HG02870 (cell line): ENCODE measurements at regions not wholly inside any gene's neighbourhood (a gene's known extent, or its start where the extent isn't known, plus 50 kb on each side); places are given as distances from the start of the nearest gene placed in this dataset.
"Not testable (repeated sequence)": the region's sequence is repeated elsewhere in the genome, so short reads cannot be mapped to it uniquely, and the experiment has no call there.

Source experiments
- ATAC-seq: cut with Tn5 transposase; IDR thresholded peaks from one replicate; pipeline ENCODE4 v1.9.1; 2021; ENCODE audit warnings: mild to moderate bottlenecking, moderate library complexity; ENCODE audit not compliant: unreplicated experiment

- ATAC-seq, result no peak
Measured at GRCh38 chr3:197373096-197373495, 74.7 kb upstream of the DLG1 start.

GRCh38 chr3:197372047-197372661 is 73.7 kb upstream of the DLG1 start:
- ATAC-seq, result no peak

DNA sequence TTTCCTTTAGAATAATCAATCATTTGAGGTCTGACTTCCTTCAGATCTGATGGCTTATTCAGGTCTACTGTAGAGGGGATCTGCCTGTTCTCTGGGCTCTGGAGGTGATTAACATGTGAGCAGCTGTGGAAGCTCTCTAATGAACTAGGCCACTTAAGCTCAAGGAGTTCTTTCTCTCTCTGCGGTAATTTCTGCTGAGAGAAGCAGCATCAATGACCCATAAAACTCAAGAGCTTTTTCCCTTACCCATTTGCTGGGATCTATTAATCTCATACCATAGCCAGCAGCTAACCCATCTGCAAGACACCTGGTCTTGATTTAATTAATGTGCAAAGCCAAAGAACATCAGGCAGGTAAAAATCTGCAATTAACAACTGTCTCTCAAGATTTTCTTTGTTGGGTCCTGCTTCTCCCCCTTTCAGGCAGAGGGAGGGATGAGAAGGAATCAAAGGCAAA is 73.2 kb upstream of the DLG1 start:
- ATAC-seq, result no peak

DNA sequence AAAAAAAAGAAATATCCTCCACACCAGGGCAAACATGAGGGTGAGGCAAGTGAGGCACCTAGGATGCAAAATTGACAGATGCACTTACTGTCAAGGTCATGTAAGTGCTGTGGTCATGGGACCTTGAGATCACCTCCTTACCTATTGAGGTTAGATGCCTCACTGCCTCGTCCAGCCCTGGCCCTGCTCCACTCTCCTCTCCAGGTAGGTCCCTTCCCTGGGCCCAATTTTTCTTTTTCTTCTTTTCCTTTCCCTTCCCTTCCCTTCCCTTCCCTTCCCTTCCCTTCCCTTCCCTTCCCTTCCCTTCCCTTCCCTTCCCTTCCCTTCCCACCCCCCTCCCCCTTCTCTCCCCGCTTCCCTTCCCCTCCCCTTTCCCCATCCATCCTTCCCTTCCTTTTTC is 71.1 kb upstream of the DLG1 start:
- no peak for ATAC-seq

DNA sequence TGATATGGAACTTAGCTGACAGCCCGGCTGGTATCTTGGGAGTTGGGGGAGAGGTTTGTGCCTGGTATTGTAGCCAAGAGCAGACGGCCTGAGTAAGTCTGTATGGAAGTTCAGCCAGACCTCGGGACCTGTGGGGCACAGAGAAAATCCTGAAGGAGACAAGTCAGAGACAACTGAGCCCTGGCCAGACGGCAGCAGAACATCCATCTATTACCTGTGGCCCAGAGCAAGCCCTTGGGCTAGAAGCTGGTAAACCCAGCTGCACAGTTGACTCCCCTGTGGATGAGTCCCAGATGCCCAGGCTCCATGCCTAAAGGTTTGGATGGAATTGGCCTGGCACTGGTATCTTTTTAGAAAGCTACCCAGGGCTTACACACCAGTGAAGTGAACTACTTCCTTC is 70.4 kb upstream of the DLG1 start:
- no peak for ATAC-seq

- ATAC-seq, result no peak
Measured at GRCh38 chr3:197368330-197368729, 69.9 kb upstream of the DLG1 start.

DNA sequence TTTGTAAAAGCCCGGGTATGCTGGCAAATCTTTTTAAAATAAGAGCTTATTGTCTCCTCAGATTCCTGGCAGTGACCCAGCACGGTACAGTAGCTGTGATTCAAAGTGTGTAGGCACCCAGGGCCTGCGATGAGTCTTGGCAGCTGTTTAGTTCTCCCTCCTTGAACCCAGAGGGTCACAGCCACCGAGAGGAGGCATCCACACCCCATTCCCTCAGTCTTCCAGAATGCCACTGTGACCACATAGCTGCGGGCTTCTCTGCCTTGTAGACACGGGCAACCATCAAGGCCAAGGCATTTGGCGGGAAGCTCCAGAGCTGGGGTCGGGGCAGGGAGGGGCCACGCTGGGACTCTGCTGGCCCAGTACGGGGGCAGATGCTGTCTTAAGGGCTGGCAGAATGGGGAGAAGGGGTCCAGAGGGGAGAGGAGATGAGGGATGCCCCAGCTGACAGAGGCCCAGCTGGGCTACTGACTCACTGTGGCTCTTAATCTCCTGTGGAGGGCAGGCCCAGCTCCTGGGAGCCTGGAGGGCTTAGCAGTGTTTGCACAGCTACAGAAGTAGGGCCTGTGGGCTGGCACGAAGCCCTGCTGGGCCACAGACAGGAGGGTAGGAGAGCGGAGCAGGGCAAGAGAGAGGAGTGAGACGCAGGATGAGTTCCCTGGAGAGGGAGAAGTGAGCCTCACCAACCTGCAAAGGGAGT is 68.8 kb upstream of the DLG1 start:
- no peak for ATAC-seq

DNA sequence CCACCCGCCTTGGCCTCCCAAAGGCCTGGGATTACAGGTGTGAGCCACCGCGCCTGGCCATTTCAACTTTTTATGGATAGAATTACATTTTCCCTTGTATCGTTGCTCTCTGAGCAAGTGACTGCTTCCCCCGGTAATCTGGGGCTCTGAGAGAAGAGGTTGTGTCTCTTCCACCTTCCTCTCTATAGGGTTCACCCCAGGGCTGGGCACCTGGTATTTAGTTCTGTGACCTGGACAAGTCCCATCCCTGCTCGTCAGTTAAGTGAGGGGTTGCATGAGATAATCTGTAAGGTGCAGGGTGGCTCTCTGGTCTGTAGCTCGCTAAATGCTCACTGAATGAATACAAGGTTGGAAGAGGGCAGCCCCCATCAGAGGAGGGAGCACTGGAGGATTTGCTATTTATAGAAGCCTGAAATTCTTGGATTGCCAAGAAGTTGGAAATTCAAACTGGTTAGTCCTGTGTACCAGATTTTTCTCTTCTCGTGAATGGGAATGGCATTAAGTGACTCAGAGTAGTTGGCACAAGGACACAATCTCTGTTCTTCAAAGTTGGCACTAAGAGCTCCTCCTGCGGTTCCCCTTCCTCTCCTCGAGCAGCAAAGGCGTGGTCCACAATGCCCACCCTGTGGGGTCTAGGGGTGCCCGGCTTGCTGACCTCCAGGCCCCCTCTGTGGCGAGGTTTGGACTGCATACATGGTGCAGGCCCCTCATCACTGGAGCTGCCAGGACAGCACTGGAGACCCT is 68.1 kb upstream of the DLG1 start:
- ATAC-seq, result no peak

GRCh38 chr3:197365586-197365985 is 67.2 kb upstream of the DLG1 start:
- ATAC-seq, result no peak

- ATAC-seq, result no peak
Measured at GRCh38 chr3:197364410-197365071, 66.1 kb upstream of the DLG1 start.

- no peak for ATAC-seq
Measured at GRCh38 chr3:197363553-197364409, 65.4 kb upstream of the DLG1 start.

DNA sequence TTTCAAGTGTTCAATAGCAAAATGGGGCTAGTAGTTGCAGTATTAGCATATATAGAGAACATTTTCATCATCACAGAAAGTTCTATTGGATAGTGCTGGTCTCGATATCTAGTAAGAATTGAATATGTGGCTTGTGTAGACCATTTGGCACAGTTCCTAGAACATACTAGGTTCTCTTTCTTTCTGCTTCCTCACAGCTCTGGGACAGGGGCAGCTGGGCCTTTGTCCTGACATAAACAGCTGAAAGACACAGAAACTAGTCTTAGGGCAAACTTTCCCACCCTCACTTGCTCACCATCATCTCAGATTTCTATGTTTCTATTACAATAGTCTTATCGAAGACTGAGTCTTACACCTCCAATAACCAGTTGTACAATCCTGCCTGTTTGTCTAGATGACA is 63.7 kb upstream of the DLG1 start:
- no peak for ATAC-seq

- ATAC-seq, result not testable (repeated sequence)
Measured at GRCh38 chr3:197360095-197360494, 61.7 kb upstream of the DLG1 start.

DNA sequence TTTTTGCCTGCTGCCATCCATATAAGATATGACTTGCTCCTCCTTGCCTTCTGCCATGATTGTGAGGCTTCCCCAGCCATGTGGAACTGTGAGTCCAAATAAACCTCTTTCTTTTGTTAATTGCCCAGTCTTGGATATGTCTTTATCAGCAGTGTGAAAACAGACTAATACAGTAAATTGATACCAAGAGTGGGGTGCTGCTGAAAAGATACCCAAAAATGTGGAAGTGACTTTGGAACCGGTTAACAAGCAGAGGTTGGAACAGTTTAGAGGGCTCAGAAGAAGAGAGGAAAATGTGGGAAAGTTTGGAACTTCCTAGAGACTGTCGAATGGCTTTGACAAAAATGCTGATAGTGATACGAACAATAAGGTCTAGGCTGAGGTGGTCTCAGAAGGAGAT is 61.1 kb upstream of the DLG1 start:
- ATAC-seq, result not testable (repeated sequence)

GRCh38 chr3:197356741-197357140 is 58.3 kb upstream of the DLG1 start:
- no peak for ATAC-seq

- ATAC-seq, result no peak
Measured at GRCh38 chr3:197356275-197356674, 57.9 kb upstream of the DLG1 start.

- ATAC-seq, result no peak
Measured at GRCh38 chr3:197355713-197356112, 57.3 kb upstream of the DLG1 start.

DNA sequence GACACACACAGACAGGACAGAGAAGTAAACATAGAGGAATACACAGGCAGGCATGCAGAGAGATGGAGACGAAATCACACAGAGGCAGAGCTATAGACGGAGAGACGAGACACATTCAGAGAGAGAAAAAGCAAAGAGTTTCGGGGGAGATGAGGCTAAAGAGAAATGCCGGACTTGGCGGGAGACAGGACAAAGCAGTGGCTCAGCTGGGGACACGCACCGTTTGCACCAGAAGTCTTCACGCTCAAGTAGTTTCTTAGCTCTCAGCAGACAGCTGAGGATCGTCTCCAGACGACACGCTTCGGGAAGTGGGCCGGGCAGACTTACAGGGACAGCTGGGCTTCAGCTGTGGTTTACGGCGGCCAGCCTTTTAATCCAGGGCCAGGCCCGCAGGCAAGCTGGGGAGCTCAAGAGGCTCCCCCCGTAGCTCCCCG is 56.2 kb upstream of the DLG1 start:
- no peak for ATAC-seq

- ATAC-seq, result no peak
Measured at GRCh38 chr3:197353867-197354567, 55.6 kb upstream of the DLG1 start.
